ENCODE measurements at regions not wholly inside any gene's neighbourhood (a gene's known extent, or its start where the extent isn't known, plus 50 kb on each side); places are given as distances from the start of the nearest gene placed in this dataset.

DNA sequence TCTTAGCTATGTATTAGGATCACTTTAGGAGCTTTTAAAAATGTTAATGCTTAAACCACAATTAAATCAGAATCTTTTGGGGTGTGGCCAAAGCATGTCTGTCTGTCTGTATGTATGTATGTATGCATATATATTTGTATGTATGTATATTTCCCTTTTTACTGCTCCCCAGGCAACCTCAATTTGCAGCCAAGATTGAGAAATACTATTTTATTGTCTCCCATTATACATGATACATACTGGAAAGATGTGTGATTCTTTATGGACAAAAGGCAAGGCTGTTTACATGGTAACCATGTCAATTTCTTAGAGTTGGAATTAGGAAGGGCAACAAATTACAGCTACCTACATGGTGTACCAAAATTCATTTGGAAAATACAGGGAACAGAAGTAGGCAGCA, 783.6 kb downstream of the ETS1 start:
- Mint-ChIP-seq H3K4me1 (ENCODE audit: unreplicated experiment) (peaks cover 34% of the 10 kb centered on the region), H3K27ac (ENCODE audit: unreplicated experiment) (no peak overlapping the region), H3K4me3 (ENCODE audit: unreplicated experiment) (no peak overlapping the region)

DNA sequence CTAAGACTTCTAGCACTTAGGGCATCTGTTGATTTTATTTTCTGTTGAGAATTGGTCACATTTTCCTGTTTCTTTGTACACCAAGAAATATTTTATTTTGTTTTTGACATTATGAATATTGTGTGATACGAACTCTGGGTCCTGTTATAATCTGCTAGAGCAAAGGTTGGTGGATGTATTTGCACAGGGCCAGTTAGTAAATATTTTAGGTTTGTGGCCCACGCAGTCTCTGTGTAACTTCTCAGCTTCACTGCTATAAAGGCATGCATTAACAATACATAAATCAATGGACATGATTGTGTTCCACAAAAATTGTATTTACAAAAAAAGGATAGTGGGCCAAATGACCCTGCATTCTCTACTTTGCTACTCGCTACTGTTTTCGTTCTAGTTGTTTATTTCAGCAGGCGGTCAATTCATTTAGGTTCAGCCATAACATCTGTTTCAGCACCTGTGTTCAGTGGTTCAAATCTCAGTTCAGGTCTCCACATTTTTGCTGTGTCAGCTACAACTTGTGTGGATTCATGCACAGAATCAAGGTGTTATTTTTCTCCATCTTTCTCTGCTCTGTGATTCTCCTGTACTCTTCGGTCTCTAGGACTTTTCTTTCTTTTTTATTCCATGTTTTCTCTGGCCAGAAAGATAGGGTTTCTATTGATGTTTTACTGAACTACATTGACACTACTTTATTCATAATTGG, 786.2 kb downstream of the ETS1 start:
- Mint-ChIP-seq H3K27me3 (ENCODE audit: unreplicated experiment) (no peaks in the 10 kb centered on the region), H3K36me3 (ENCODE audit: low read depth, unreplicated experiment) (no peaks in the 10 kb centered on the region), H3K4me1 (ENCODE audit: unreplicated experiment) (peaks cover 16% of the 10 kb centered on the region), H3K4me3 (ENCODE audit: unreplicated experiment) (no peak overlapping the region), H3K9me3 (ENCODE audit: unreplicated experiment) (no peaks in the 10 kb centered on the region), H3K27ac (ENCODE audit: unreplicated experiment) (no peak overlapping the region)
- TF ChIP-seq, protein P1, sequence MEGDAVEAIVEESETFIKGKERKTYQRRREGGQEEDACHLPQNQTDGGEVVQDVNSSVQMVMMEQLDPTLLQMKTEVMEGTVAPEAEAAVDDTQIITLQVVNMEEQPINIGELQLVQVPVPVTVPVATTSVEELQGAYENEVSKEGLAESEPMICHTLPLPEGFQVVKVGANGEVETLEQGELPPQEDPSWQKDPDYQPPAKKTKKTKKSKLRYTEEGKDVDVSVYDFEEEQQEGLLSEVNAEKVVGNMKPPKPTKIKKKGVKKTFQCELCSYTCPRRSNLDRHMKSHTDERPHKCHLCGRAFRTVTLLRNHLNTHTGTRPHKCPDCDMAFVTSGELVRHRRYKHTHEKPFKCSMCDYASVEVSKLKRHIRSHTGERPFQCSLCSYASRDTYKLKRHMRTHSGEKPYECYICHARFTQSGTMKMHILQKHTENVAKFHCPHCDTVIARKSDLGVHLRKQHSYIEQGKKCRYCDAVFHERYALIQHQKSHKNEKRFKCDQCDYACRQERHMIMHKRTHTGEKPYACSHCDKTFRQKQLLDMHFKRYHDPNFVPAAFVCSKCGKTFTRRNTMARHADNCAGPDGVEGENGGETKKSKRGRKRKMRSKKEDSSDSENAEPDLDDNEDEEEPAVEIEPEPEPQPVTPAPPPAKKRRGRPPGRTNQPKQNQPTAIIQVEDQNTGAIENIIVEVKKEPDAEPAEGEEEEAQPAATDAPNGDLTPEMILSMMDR (IDR thresholded peaks at IDR 0.05; ENCODE audit: unreplicated experiment) = no peak
- DNase-seq (ENCODE audit: low spot score) = no peak

More for the DNA sequence above, 783.6 kb downstream of the ETS1 start:
- Mint-ChIP-seq H3K27me3 (ENCODE audit: unreplicated experiment) (no peaks in the 10 kb centered on the region), H3K36me3 (ENCODE audit: low read depth, unreplicated experiment) (no peaks in the 10 kb centered on the region), H3K9me3 (ENCODE audit: unreplicated experiment) (no peaks in the 10 kb centered on the region)
- TF ChIP-seq, protein P1 (IDR thresholded peaks at IDR 0.05; ENCODE audit: unreplicated experiment) = no peak
- DNase-seq (ENCODE audit: low spot score) = no peak

DNA sequence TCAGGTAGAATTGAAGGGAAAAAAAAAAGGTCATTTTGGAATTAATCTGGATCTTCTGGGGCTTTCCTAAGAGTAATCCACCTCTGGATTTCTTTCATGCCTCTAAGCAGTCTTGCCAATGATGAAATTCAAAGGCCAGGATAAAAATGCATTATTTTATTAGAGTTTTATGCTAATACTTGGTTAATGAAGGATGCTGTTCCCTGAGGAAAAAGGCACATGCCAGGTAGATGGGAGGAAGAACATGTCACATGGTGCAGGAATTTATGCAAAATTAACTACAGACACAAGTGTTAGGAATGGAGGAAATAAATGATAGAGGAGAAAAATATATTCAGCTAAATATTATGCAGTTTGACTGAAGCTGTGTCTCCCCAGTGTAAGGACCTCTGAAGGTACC, 792.0 kb downstream of the ETS1 start:
- Mint-ChIP-seq H3K4me3 (ENCODE audit: unreplicated experiment) (no peak overlapping the region), H3K27me3 (ENCODE audit: unreplicated experiment) (no peaks in the 10 kb centered on the region), H3K27ac (ENCODE audit: unreplicated experiment) (no peak overlapping the region), H3K9me3 (ENCODE audit: unreplicated experiment) (no peaks in the 10 kb centered on the region), H3K36me3 (ENCODE audit: low read depth, unreplicated experiment) (no peaks in the 10 kb centered on the region), H3K4me1 (ENCODE audit: unreplicated experiment) (no peaks in the 10 kb centered on the region)
- no peak for DNase-seq (ENCODE audit: low spot score)
- TF ChIP-seq, protein P1 (IDR thresholded peaks at IDR 0.05; ENCODE audit: unreplicated experiment) = no peak

DNA sequence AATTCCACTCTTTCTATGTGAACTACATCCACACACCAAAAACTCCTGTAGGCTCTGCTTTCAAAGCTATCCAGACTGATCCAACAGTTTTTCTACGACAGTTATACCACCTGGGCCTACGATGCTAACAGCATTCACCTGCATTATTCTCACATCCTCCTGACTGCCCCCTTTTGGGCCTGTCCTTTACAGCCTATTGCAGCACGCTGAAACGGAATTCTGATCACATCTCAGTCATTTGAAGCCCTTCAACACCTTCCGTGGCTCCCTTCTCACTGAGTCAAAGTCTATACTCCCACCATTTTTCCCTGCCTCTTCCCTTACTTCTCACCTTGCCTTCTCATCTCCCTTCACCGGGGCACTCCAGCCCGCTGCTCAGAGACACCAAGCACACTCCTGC, 791.3 kb upstream of the KIRREL3 start:
- TF ChIP-seq, protein P1 (IDR thresholded peaks at IDR 0.05; ENCODE audit: unreplicated experiment) = no peak
- Mint-ChIP-seq H3K4me3 (ENCODE audit: unreplicated experiment) (no peak overlapping the region), H3K9me3 (ENCODE audit: unreplicated experiment) (no peaks in the 10 kb centered on the region), H3K4me1 (ENCODE audit: unreplicated experiment) (no peaks in the 10 kb centered on the region), H3K36me3 (ENCODE audit: low read depth, unreplicated experiment) (no peaks in the 10 kb centered on the region), H3K27me3 (ENCODE audit: unreplicated experiment) (no peaks in the 10 kb centered on the region), H3K27ac (ENCODE audit: unreplicated experiment) (no peak overlapping the region)
- DNase-seq (ENCODE audit: low spot score) = no peak

DNA sequence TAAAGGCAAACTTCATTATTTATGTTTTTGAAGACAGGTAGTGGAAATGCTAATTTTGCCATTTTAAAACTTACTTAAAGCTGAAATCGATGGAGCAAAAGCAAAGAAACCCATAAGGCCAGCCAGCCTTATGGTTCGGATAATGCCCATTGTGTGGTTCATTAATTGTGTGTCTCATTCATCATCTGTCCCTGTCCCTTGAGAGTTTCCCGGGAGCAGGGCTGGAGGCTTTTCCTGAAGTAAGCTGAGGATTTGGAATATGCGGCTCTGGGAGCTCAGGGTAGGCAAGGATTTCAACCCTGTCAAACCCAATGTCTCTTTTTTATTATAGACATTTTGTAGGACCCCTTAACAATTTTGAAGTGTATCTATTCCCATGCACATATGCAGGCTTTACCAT, 790.0 kb upstream of the KIRREL3 start:
- H3K27ac Mint-ChIP-seq (ENCODE audit: unreplicated experiment) = no peak overlapping the region
- H3K9me3 Mint-ChIP-seq (ENCODE audit: unreplicated experiment) = no peaks in the 10 kb centered on the region
- no peak overlapping the region for H3K4me3 Mint-ChIP-seq (ENCODE audit: unreplicated experiment)
- TF ChIP-seq, protein P1 (IDR thresholded peaks at IDR 0.05; ENCODE audit: unreplicated experiment) = no peak
- no peaks in the 10 kb centered on the region for H3K27me3 Mint-ChIP-seq (ENCODE audit: unreplicated experiment)
- no peaks in the 10 kb centered on the region for H3K4me1 Mint-ChIP-seq (ENCODE audit: unreplicated experiment)
- no peaks in the 10 kb centered on the region for H3K36me3 Mint-ChIP-seq (ENCODE audit: low read depth, unreplicated experiment)
- DNase-seq (ENCODE audit: low spot score) = no peak
